Neuronal stem cell (in vitro differentiated cells): ENCODE measurements at regions not wholly inside any gene's neighbourhood (a gene's known extent, or its start where the extent isn't known, plus 50 kb on each side); places are given as distances from the start of the nearest gene placed in this dataset.

ENCODE experiments used
- DNase-seq: peaks from one replicate; pipeline ENCODE4 v3.0.0-alpha.2; 2013; ENCODE audit warnings: low spot score
- H2AFZ ChIP-seq: one replicate; pipeline ENCODE4 v1.6.1; 2013; ENCODE audit warnings: mild to moderate bottlenecking, low read length, inconsistent platforms
- H2AK5ac ChIP-seq: 2 replicates; pipeline ENCODE4 v1.6.1; 2013; ENCODE audit warnings: low read depth, mild to moderate bottlenecking, inconsistent platforms, low read length, moderate library complexity, mixed read lengths
- H2BK120ac ChIP-seq: 2 replicates; pipeline ENCODE4 v1.6.1; 2013; ENCODE audit warnings: low read depth, mild to moderate bottlenecking, inconsistent platforms, low read length, moderate library complexity, mixed read lengths
- H2BK12ac ChIP-seq: one replicate; pipeline ENCODE4 v1.6.1; 2013; ENCODE audit warnings: low read length, inconsistent platforms
- H2BK15ac ChIP-seq: 2 replicates; pipeline ENCODE4 v1.6.1; 2013; ENCODE audit warnings: mild to moderate bottlenecking, low read length, inconsistent platforms, mixed read lengths
- H2BK5ac ChIP-seq: one replicate; pipeline ENCODE4 v1.6.1; 2013; ENCODE audit warnings: inconsistent platforms, mild to moderate bottlenecking, low read length, moderate library complexity
- H3K14ac ChIP-seq: one replicate; pipeline ENCODE4 v1.6.1; 2013; ENCODE audit warnings: low read length, inconsistent platforms
- H3K18ac ChIP-seq: 2 replicates; pipeline ENCODE4 v1.6.1; 2013; ENCODE audit warnings: low read length, inconsistent platforms
- H3K23ac ChIP-seq: 2 replicates; pipeline ENCODE4 v1.6.1; 2013; ENCODE audit warnings: low read depth, mild to moderate bottlenecking, mixed read lengths, low read length, inconsistent platforms; ENCODE audit not compliant: poor library complexity
- H3K27ac ChIP-seq: replicated peaks from 3 replicates; pipeline ENCODE4 v1.5.1; 2013; ENCODE audit warnings: low read length, inconsistent platforms
- H3K27me3 ChIP-seq, 3 experiments: 2 replicates each; pipeline ENCODE4 v1.6.1; 2013; ENCODE audit warnings: low read length in 3 of 3, mild to moderate bottlenecking in 2 of 3, inconsistent platforms in 1 of 3, low read depth in 1 of 3, mixed read lengths in 1 of 3, moderate library complexity in 1 of 3; ENCODE audit not compliant: control insufficient read depth in 3 of 3, insufficient read depth in 3 of 3
- H3K36me3 ChIP-seq, 2 donors: replicated peaks in 1 of 2; 2 replicates each; pipeline ENCODE4 v1.6.1; 2013; ENCODE audit warnings: low read length in 2 of 2; ENCODE audit not compliant: control insufficient read depth in 2 of 2, insufficient read depth in 2 of 2
- H3K4ac ChIP-seq: 2 replicates; pipeline ENCODE4 v1.6.1; 2013; ENCODE audit warnings: inconsistent platforms, mild to moderate bottlenecking, low read length, moderate library complexity
- H3K4me1 ChIP-seq, 2 donors: 1 replicate in 1 of 2; 2 replicates in 1 of 2; pipeline ENCODE4 v1.6.1; 2013; ENCODE audit warnings: low read length in 2 of 2, low read depth in 1 of 2; ENCODE audit not compliant: control insufficient read depth in 2 of 2, insufficient read depth in 1 of 2
- H3K4me2 ChIP-seq: one replicate; pipeline ENCODE4 v1.6.1; 2013; ENCODE audit warnings: mild to moderate bottlenecking, low read length, inconsistent platforms; ENCODE audit not compliant: insufficient read depth, poor library complexity, severe bottlenecking
- H3K4me3 ChIP-seq, 2 donors: 2 replicates each; pipeline ENCODE4 v1.5.1; 2013; ENCODE audit warnings: low read length in 2 of 2, mild to moderate bottlenecking in 2 of 2, inconsistent platforms in 1 of 2, moderate library complexity in 1 of 2
- H3K79me1 ChIP-seq: one replicate; pipeline ENCODE4 v1.6.1; 2013; ENCODE audit warnings: low read depth, mild to moderate bottlenecking, inconsistent platforms, low read length, moderate library complexity
- H3K9ac ChIP-seq: one replicate; pipeline ENCODE4 v1.6.1; 2013; ENCODE audit warnings: mild to moderate bottlenecking, low read depth, low read length, inconsistent platforms; ENCODE audit not compliant: poor library complexity
- H3K9me3 ChIP-seq, 2 donors: replicated peaks in 1 of 2; 2 replicates each; pipeline versions ENCODE3 to v1.6.1; 2013; ENCODE audit warnings: low read length in 2 of 2, mild to moderate bottlenecking in 2 of 2, inconsistent platforms in 1 of 2, low read depth in 1 of 2, mixed read lengths in 1 of 2, moderate library complexity in 1 of 2; ENCODE audit not compliant: control insufficient read depth in 2 of 2, insufficient read depth in 1 of 2
- H4K8ac ChIP-seq: one replicate; pipeline ENCODE4 v1.6.1; 2013; ENCODE audit warnings: low read depth, mild to moderate bottlenecking, inconsistent platforms, low read length, moderate library complexity
- H4K91ac ChIP-seq: one replicate; pipeline ENCODE4 v1.6.1; 2013; ENCODE audit warnings: low read length, low read depth, mild to moderate bottlenecking, inconsistent platforms; ENCODE audit not compliant: poor library complexity
- WGBS, 2 donors: extraction: QIAGEN DNeasy Blood & Tissue Kit; methylation state at CpG; one replicate each; pipeline ENCODE4 v1.1.7; 2013; ENCODE audit warnings: missing lambda C conversion rate in 2 of 2, mixed read lengths in 1 of 2; ENCODE audit not compliant: insufficient read length in 2 of 2, insufficient replicate concordance in 1 of 2; ENCODE audit errors: extremely low coverage in 2 of 2; 5-methylcytosine and 5-hydroxymethylcytosine counted together

- Histone ChIP-seq H3K27me3 (no peaks in the 10 kb centered on the region), H3K23ac (no peak overlapping the region), H2AK5ac (no peak overlapping the region), H3K4me3 (no peak overlapping the region), H3K27ac (no peak overlapping the region), H3K9me3 (peaks cover 0 to 2% of the 10 kb centered on the region in 2 donors), H2BK5ac (no peak overlapping the region), H2BK15ac (no peak overlapping the region), H3K18ac (no peak overlapping the region), H3K4me1 (peaks cover 0 to 3% of the 10 kb centered on the region in 2 donors), H4K8ac (no peak overlapping the region), H3K79me1 (no peaks in the 10 kb centered on the region), H2BK120ac (no peak overlapping the region), H3K9ac (no peak overlapping the region), H2BK12ac (no peak overlapping the region), H3K36me3 (no peaks in the 10 kb centered on the region), H3K14ac (no peak overlapping the region), H4K91ac (no peak overlapping the region), H2AFZ (no peak overlapping the region), H3K4ac (no peak overlapping the region), H3K4me2 (no peak overlapping the region)
- no peak for DNase-seq
Measured at GRCh38 chr14:71487449-71487848, 444.8 kb upstream of the RGS6 start.

GRCh38 chr14:71487941-71488340 is 444.3 kb upstream of the RGS6 start:
- H3K4me1 ChIP-seq: peaks cover 0 to 3% of the 10 kb centered on the region in 2 donors
- no peak overlapping the region for H2AFZ ChIP-seq
- no peak overlapping the region for H2BK5ac ChIP-seq
- no peak for DNase-seq
- no peak overlapping the region for H2BK12ac ChIP-seq
- H3K4ac ChIP-seq: no peak overlapping the region
- no peak overlapping the region for H2BK15ac ChIP-seq
- H3K14ac ChIP-seq: no peak overlapping the region
- H3K36me3 ChIP-seq: no peaks in the 10 kb centered on the region
- H3K18ac ChIP-seq: no peak overlapping the region
- H3K4me2 ChIP-seq: no peak overlapping the region
- no peak overlapping the region for H4K91ac ChIP-seq
- no peak overlapping the region for H3K4me3 ChIP-seq
- no peak overlapping the region for H4K8ac ChIP-seq
- peaks cover 0 to 2% of the 10 kb centered on the region in 2 donors for H3K9me3 ChIP-seq
- H3K27ac ChIP-seq: no peak overlapping the region
- H3K23ac ChIP-seq: no peak overlapping the region
- H3K79me1 ChIP-seq: no peaks in the 10 kb centered on the region
- no peaks in the 10 kb centered on the region for H3K27me3 ChIP-seq
- WGBS, 2 donors: no CpG with 5 or more reads among the region's 2 CpGs
- no peak overlapping the region for H3K9ac ChIP-seq
- no peak overlapping the region for H2BK120ac ChIP-seq
- no peak overlapping the region for H2AK5ac ChIP-seq

GRCh38 chr14:71488703-71489191 is 443.5 kb upstream of the RGS6 start:
- no peak overlapping the region for H2BK12ac ChIP-seq
- H3K23ac ChIP-seq: no peak overlapping the region
- H2BK5ac ChIP-seq: no peak overlapping the region
- H4K8ac ChIP-seq: no peak overlapping the region
- peaks cover 0 to 3% of the 10 kb centered on the region in 2 donors for H3K4me1 ChIP-seq
- no CpG with 5 or more reads among the region's 4 CpGs for WGBS, 2 donors
- H2BK15ac ChIP-seq: no peak overlapping the region
- no peak overlapping the region for H3K27ac ChIP-seq
- no peak overlapping the region for H2AK5ac ChIP-seq
- DNase-seq: no peak
- no peak overlapping the region for H3K14ac ChIP-seq
- no peak overlapping the region for H4K91ac ChIP-seq
- no peak overlapping the region for H3K9ac ChIP-seq
- H3K79me1 ChIP-seq: no peaks in the 10 kb centered on the region
- no peaks in the 10 kb centered on the region for H3K27me3 ChIP-seq
- no peak overlapping the region for H3K4ac ChIP-seq
- no peak overlapping the region for H3K4me2 ChIP-seq
- H2AFZ ChIP-seq: peak overlapping the region; percentile 14
- no peak overlapping the region for H3K18ac ChIP-seq
- peaks cover 0 to 2% of the 10 kb centered on the region in 2 donors for H3K9me3 ChIP-seq
- no peak overlapping the region for H3K4me3 ChIP-seq
- H2BK120ac ChIP-seq: no peak overlapping the region
- H3K36me3 ChIP-seq: no peaks in the 10 kb centered on the region

GRCh38 chr14:71489742-71490141 is 442.5 kb upstream of the RGS6 start:
- H3K9me3 ChIP-seq: peaks cover 2 to 4% of the 10 kb centered on the region in 2 donors
- H3K4me2 ChIP-seq: no peak overlapping the region
- no peak overlapping the region for H3K4me3 ChIP-seq
- no peak overlapping the region for H3K14ac ChIP-seq
- H4K8ac ChIP-seq: no peak overlapping the region
- H2AK5ac ChIP-seq: no peak overlapping the region
- no peak for DNase-seq
- H3K4me1 ChIP-seq: peaks cover 0 to 3% of the 10 kb centered on the region in 2 donors
- H3K9ac ChIP-seq: no peak overlapping the region
- no peak overlapping the region for H4K91ac ChIP-seq
- no peak overlapping the region for H2BK12ac ChIP-seq
- no peak overlapping the region for H2AFZ ChIP-seq
- H3K79me1 ChIP-seq: no peaks in the 10 kb centered on the region
- H2BK15ac ChIP-seq: no peak overlapping the region
- H2BK5ac ChIP-seq: no peak overlapping the region
- no CpG with 5 or more reads among the region's 3 CpGs for WGBS, 2 donors
- H3K27ac ChIP-seq: no peak overlapping the region
- no peak overlapping the region for H3K23ac ChIP-seq
- H3K27me3 ChIP-seq: no peaks in the 10 kb centered on the region
- no peak overlapping the region for H3K4ac ChIP-seq
- no peak overlapping the region for H2BK120ac ChIP-seq
- no peaks in the 10 kb centered on the region for H3K36me3 ChIP-seq
- no peak overlapping the region for H3K18ac ChIP-seq
